ENCODE measurements at regions not wholly inside any gene's neighbourhood (a gene's known extent, or its start where the extent isn't known, plus 50 kb on each side); places are given as distances from the start of the nearest gene placed in this dataset.

GRCh38 chr1:184895086-184895485 lies 79.2 kb downstream of the NIBAN1 start:
- no peak for TF ChIP-seq CTCF (IDR thresholded peaks at IDR 0.05 in 2 of 3, conservative IDR thresholded peaks at IDR 0.05 in 1 of 3; ENCODE audit: borderline replicate concordance in 1 of 3, insufficient read depth in 1 of 3, low read depth in 2 of 3, low read length in 2 of 3)
- TF ChIP-seq POLR2A (IDR thresholded peaks at IDR 0.05; ENCODE audit: borderline replicate concordance, extremely low read depth, insufficient read depth, insufficient read length): no peak
- TF ChIP-seq REST (IDR thresholded peaks at IDR 0.05; ENCODE audit: low read depth): no peak
- TF ChIP-seq EGR1 (IDR thresholded peaks at IDR 0.05; ENCODE audit: low read depth): no peak
- TF ChIP-seq POLR2AphosphoS5 (IDR thresholded peaks at IDR 0.05; ENCODE audit: low read depth, low read length): no peak
- no peak for TF ChIP-seq YY1 (IDR thresholded peaks at IDR 0.05; ENCODE audit: extremely low read depth, insufficient replicate concordance, low read depth, low read length)
- TF ChIP-seq SRF (IDR thresholded peaks at IDR 0.05; ENCODE audit: low read depth): no peak
- no peak for TF ChIP-seq EZH2 (IDR thresholded peaks at IDR 0.05)
- TF ChIP-seq EZH2phosphoT487 (IDR thresholded peaks at IDR 0.05; ENCODE audit: borderline replicate concordance): no peak
- no peak for TF ChIP-seq RAD21 (IDR thresholded peaks at IDR 0.05; ENCODE audit: low read depth)
